ENCODE measurements at regions not wholly inside any gene's neighbourhood (a gene's known extent, or its start where the extent isn't known, plus 50 kb on each side); places are given as distances from the start of the nearest gene placed in this dataset.

DNA sequence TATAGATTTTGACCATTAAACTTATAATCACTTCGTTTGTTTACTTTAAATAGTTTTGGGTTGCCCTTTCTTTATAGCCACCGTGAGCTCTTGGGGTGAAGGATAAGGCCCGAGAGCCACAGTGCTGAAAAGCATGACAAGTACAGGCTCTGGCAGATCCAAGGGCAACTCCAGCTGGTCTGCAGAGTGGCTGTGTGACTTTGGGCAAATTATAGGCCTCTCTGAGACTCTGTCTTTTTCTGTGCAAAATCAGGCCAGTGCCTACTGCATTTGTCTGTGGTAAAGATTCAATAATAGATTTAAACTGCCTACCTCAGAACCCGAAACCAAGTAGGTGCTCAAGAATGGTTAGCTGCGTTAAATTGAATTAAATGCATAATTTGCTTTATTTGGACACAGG lies 511.3 kb downstream of the QKI start:
- Mint-ChIP-seq H3K9me3 (peaks cover 7 to 8% of the 10 kb centered on the region in 2 experiments), H3K4me1 (peaks cover 19 to 29% of the 10 kb centered on the region in 2 experiments), H3K27ac (no peak overlapping the region), H3K36me3 (ENCODE audit: insufficient read depth in 1 of 3, low read depth in 3 of 3) (peaks cover 0 to 4% (median 1%) of the 10 kb centered on the region in 3 experiments; a peak in 4 of 7 replicates), H3K27me3 (ENCODE audit: low read depth) (no peaks in the 10 kb centered on the region; the same call in 1 of the 2 replicates), H3K4me3 (no peak overlapping the region)
- WGBS (ENCODE audit: extremely low coverage, insufficient read length, low lambda C conversion rate) = no CpG with 5 or more reads among the region's 5 CpGs
- Histone ChIP-seq H2AFZ (ENCODE audit: low read length) (no peak overlapping the region), H3K23ac (ENCODE audit: insufficient read length, low read depth, low read length) (no peak overlapping the region), H3K79me1 (ENCODE audit: insufficient read depth, low read depth, low read length, poor library complexity, severe bottlenecking) (no peaks in the 10 kb centered on the region), H4K5ac (ENCODE audit: insufficient read length, low read depth, low read length) (no peak overlapping the region), H2BK20ac (ENCODE audit: low read depth, low read length, poor library complexity, severe bottlenecking) (no peak overlapping the region), H3K4me2 (ENCODE audit: insufficient read depth, insufficient read length, low read length) (no peak overlapping the region), H2BK120ac (ENCODE audit: low read depth, low read length, poor library complexity, severe bottlenecking) (no peak overlapping the region), H2BK12ac (ENCODE audit: insufficient read length, low read depth, low read length) (no peak overlapping the region), H2BK5ac (ENCODE audit: insufficient read length, low read length) (no peak overlapping the region), H3K18ac (ENCODE audit: insufficient read length, low read depth, low read length) (no peak overlapping the region), H3K4ac (ENCODE audit: low read depth, low read length) (no peak overlapping the region), H3K4me1 (ENCODE audit: insufficient read depth, low read length) (no peaks in the 10 kb centered on the region), H3K9me3 (ENCODE audit: control insufficient read depth, low read depth, low read length) (no peaks in the 10 kb centered on the region), H3K56ac (ENCODE audit: insufficient read length, low read depth, low read length) (no peak overlapping the region), H3K27ac (ENCODE audit: insufficient read length, low read depth, low read length) (no peak overlapping the region), H4K20me1 (ENCODE audit: control insufficient read depth, insufficient read depth, insufficient read length) (no peaks in the 10 kb centered on the region), H2BK15ac (ENCODE audit: low read depth, low read length) (no peak overlapping the region), H3K23me2 (ENCODE audit: insufficient read length, low read depth, low read length, poor library complexity, severe bottlenecking) (no peaks in the 10 kb centered on the region), H3K14ac (ENCODE audit: insufficient read depth, low read length) (no peak overlapping the region), H3K79me2 (ENCODE audit: insufficient read depth, low read length) (no peaks in the 10 kb centered on the region), H3T11ph (ENCODE audit: low read length) (no peak overlapping the region), H4K8ac (replicated peaks; ENCODE audit: insufficient read length, low read depth, low read length) (no peak overlapping the region), H4K91ac (ENCODE audit: insufficient read length, low read depth, low read length) (no peak overlapping the region), H3K27me3 (ENCODE audit: insufficient read depth, low read length) (no peaks in the 10 kb centered on the region), H2AK5ac (ENCODE audit: insufficient read length, low read length) (no peak overlapping the region), H3K9ac (ENCODE audit: extremely low read depth, insufficient read length, low read length) (no peak overlapping the region)
- TF ChIP-seq, protein P1, sequence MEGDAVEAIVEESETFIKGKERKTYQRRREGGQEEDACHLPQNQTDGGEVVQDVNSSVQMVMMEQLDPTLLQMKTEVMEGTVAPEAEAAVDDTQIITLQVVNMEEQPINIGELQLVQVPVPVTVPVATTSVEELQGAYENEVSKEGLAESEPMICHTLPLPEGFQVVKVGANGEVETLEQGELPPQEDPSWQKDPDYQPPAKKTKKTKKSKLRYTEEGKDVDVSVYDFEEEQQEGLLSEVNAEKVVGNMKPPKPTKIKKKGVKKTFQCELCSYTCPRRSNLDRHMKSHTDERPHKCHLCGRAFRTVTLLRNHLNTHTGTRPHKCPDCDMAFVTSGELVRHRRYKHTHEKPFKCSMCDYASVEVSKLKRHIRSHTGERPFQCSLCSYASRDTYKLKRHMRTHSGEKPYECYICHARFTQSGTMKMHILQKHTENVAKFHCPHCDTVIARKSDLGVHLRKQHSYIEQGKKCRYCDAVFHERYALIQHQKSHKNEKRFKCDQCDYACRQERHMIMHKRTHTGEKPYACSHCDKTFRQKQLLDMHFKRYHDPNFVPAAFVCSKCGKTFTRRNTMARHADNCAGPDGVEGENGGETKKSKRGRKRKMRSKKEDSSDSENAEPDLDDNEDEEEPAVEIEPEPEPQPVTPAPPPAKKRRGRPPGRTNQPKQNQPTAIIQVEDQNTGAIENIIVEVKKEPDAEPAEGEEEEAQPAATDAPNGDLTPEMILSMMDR (conservative IDR thresholded peaks at IDR 0.05) = no peak
- no peak for DNase-seq

Measured in H9 (cell line).